Glomerular visceral epithelial cell (primary cell): ENCODE measurements at regions not wholly inside any gene's neighbourhood (a gene's known extent, or its start where the extent isn't known, plus 50 kb on each side); places are given as distances from the start of the nearest gene placed in this dataset.
A peak's percentile ranks its signal among the peaks of the same experiment; 100 is the strongest.

Source experiments
- DNase-seq: peaks from one replicate; pipeline ENCODE4 v3.0.0-alpha.2; 2016; ENCODE audit errors: extremely low spot score

GRCh38 chr3:135865085-135865484 lies 100.4 kb upstream of the PPP2R3A start:
- no peak for DNase-seq

GRCh38 chr3:135865553-135865952 lies 100.0 kb upstream of the PPP2R3A start:
- no peak for DNase-seq

GRCh38 chr3:135867911-135868310 lies 97.6 kb upstream of the PPP2R3A start:
- no peak for DNase-seq

GRCh38 chr3:135868801-135869200 lies 96.7 kb upstream of the PPP2R3A start:
- no peak for DNase-seq

- peak; percentile 72 for DNase-seq
Measured at GRCh38 chr3:135869439-135870105, 96.0 kb upstream of the PPP2R3A start.

GRCh38 chr3:135871311-135871710 lies 94.2 kb upstream of the PPP2R3A start:
- DNase-seq = no peak

GRCh38 chr3:135874035-135874434 lies 91.5 kb upstream of the PPP2R3A start:
- DNase-seq = no peak

- DNase-seq = no peak
Measured at GRCh38 chr3:135878501-135878900, 87.0 kb upstream of the PPP2R3A start.

GRCh38 chr3:135885885-135886284 lies 79.6 kb upstream of the PPP2R3A start:
- no peak for DNase-seq

- DNase-seq = peak; percentile 87
Measured at GRCh38 chr3:135887220-135887619, 78.3 kb upstream of the PPP2R3A start.

- DNase-seq = no peak
Measured at GRCh38 chr3:135889443-135889842, 76.1 kb upstream of the PPP2R3A start.

- DNase-seq = peak; percentile 17
Measured at GRCh38 chr3:135891121-135891520, 74.4 kb upstream of the PPP2R3A start.

- DNase-seq = peak; percentile 81
Measured at GRCh38 chr3:135895106-135895733, 70.3 kb upstream of the PPP2R3A start.

GRCh38 chr3:135895734-135896121 lies 69.8 kb upstream of the PPP2R3A start:
- DNase-seq = peak; percentile 64

- peak; percentile 85 for DNase-seq
Measured at GRCh38 chr3:135896613-135897012, 68.9 kb upstream of the PPP2R3A start.

- peak; percentile 27 for DNase-seq
Measured at GRCh38 chr3:135897715-135898114, 67.8 kb upstream of the PPP2R3A start.

GRCh38 chr3:135898774-135899173 lies 66.8 kb upstream of the PPP2R3A start:
- DNase-seq = no peak

GRCh38 chr3:135905058-135905724 lies 60.3 kb upstream of the PPP2R3A start:
- no peak for DNase-seq

- DNase-seq = no peak
Measured at GRCh38 chr3:135907422-135908165, 57.9 kb upstream of the PPP2R3A start.

GRCh38 chr3:135908225-135908624 lies 57.3 kb upstream of the PPP2R3A start:
- DNase-seq = no peak

GRCh38 chr3:135908737-135909136 lies 56.8 kb upstream of the PPP2R3A start:
- DNase-seq = no peak

GRCh38 chr3:135911110-135911509 lies 54.4 kb upstream of the PPP2R3A start:
- DNase-seq = no peak
